ENCODE measurements at regions not wholly inside any gene's neighbourhood (a gene's known extent, or its start where the extent isn't known, plus 50 kb on each side); places are given as distances from the start of the nearest gene placed in this dataset.

- H3K27me3 ChIP-seq (ENCODE audit: insufficient read depth, low read length), result no peaks in the 10 kb centered on the region
- no peak overlapping the region for H4K8ac ChIP-seq (ENCODE audit: low read depth, low read length)
- WGBS (ENCODE audit: extremely low coverage, insufficient coverage, insufficient read length), result no CpG with 5 or more reads among the region's 1 CpG
- no peak overlapping the region for H3K4me3 ChIP-seq (ENCODE audit: low read depth, low read length)
- H2AK5ac ChIP-seq (ENCODE audit: low read length), result no peak overlapping the region
- H3K4ac ChIP-seq (ENCODE audit: low read depth, low read length), result no peak overlapping the region
- H2BK5ac ChIP-seq (ENCODE audit: low read depth, low read length, poor library complexity), result no peak overlapping the region
- no peak overlapping the region for H3K18ac ChIP-seq (ENCODE audit: low read length)
- no peak overlapping the region for H4K91ac ChIP-seq (ENCODE audit: low read depth, low read length)
- H2BK120ac ChIP-seq (ENCODE audit: insufficient read depth, low read length, poor library complexity), result no peak overlapping the region
- H3K14ac ChIP-seq (ENCODE audit: low read length), result no peak overlapping the region
- no peak overlapping the region for H3K4me2 ChIP-seq (ENCODE audit: low read length)
- H2AFZ ChIP-seq (ENCODE audit: insufficient read depth, low read length, poor library complexity), result no peak overlapping the region
- H3K4me1 ChIP-seq (ENCODE audit: control insufficient read depth in 1 of 2, insufficient read depth in 2 of 2, low read length in 2 of 2), result no peaks in the 10 kb centered on the region
- H4K12ac ChIP-seq (ENCODE audit: low read depth, low read length), result no peak overlapping the region
- no peak overlapping the region for H3K9ac ChIP-seq (ENCODE audit: low read length)
- no peak overlapping the region for H2BK12ac ChIP-seq (ENCODE audit: low read length)
- DNase-seq, result no peak
- no peaks in the 10 kb centered on the region for H3K79me2 ChIP-seq (ENCODE audit: control insufficient read depth, insufficient read depth, low read length, poor library complexity)
- no peak overlapping the region for H3K23ac ChIP-seq (ENCODE audit: low read length)
- no peaks in the 10 kb centered on the region for H3K79me1 ChIP-seq (ENCODE audit: low read length)
- no peaks in the 10 kb centered on the region for H3K36me3 ChIP-seq (ENCODE audit: control insufficient read depth in 1 of 2, insufficient read depth in 2 of 2, low read length in 2 of 2)
- no peak overlapping the region for H3K27ac ChIP-seq (ENCODE audit: low read depth, low read length)
- H3K9me3 ChIP-seq (ENCODE audit: insufficient read depth, low read depth, low read length), result no peaks in the 10 kb centered on the region
These were observed 237.0 kb upstream of the GRAMD2B start for GRCh38 chr5:126186210-126186609.

GRCh38 chr5:126188804-126189203, 234.4 kb upstream of the GRAMD2B start:
- no peak overlapping the region for H3K23ac ChIP-seq (ENCODE audit: low read length)
- no peak overlapping the region for H3K18ac ChIP-seq (ENCODE audit: low read length)
- H2BK12ac ChIP-seq (ENCODE audit: low read length), result no peak overlapping the region
- H4K8ac ChIP-seq (ENCODE audit: low read depth, low read length), result no peak overlapping the region
- H4K91ac ChIP-seq (ENCODE audit: low read depth, low read length), result no peak overlapping the region
- H3K9ac ChIP-seq (ENCODE audit: low read length), result no peak overlapping the region
- no peak overlapping the region for H2BK120ac ChIP-seq (ENCODE audit: insufficient read depth, low read length, poor library complexity)
- H3K4ac ChIP-seq (ENCODE audit: low read depth, low read length), result no peak overlapping the region
- H2AK5ac ChIP-seq (ENCODE audit: low read length), result no peak overlapping the region
- no peaks in the 10 kb centered on the region for H3K79me1 ChIP-seq (ENCODE audit: low read length)
- no peak overlapping the region for H2BK5ac ChIP-seq (ENCODE audit: low read depth, low read length, poor library complexity)
- H3K79me2 ChIP-seq (ENCODE audit: control insufficient read depth, insufficient read depth, low read length, poor library complexity), result no peaks in the 10 kb centered on the region
- WGBS (ENCODE audit: extremely low coverage, insufficient coverage, insufficient read length), result no CpG with 5 or more reads among the region's 2 CpGs
- no peak overlapping the region for H2AFZ ChIP-seq (ENCODE audit: insufficient read depth, low read length, poor library complexity)
- DNase-seq, result no peak
- H3K36me3 ChIP-seq (ENCODE audit: control insufficient read depth in 1 of 2, insufficient read depth in 2 of 2, low read length in 2 of 2), result no peaks in the 10 kb centered on the region
- no peak overlapping the region for H3K27ac ChIP-seq (ENCODE audit: low read depth, low read length)
- no peaks in the 10 kb centered on the region for H3K4me1 ChIP-seq (ENCODE audit: control insufficient read depth in 1 of 2, insufficient read depth in 2 of 2, low read length in 2 of 2)
- no peak overlapping the region for H3K14ac ChIP-seq (ENCODE audit: low read length)
- no peak overlapping the region for H3K4me3 ChIP-seq (ENCODE audit: low read depth, low read length)
- no peak overlapping the region for H3K4me2 ChIP-seq (ENCODE audit: low read length)
- no peaks in the 10 kb centered on the region for H3K9me3 ChIP-seq (ENCODE audit: insufficient read depth, low read depth, low read length)
- no peak overlapping the region for H4K12ac ChIP-seq (ENCODE audit: low read depth, low read length)
- H3K27me3 ChIP-seq (ENCODE audit: insufficient read depth, low read length), result no peaks in the 10 kb centered on the region

GRCh38 chr5:126189231-126189630, 234.0 kb upstream of the GRAMD2B start:
- no peak overlapping the region for H2AK5ac ChIP-seq (ENCODE audit: low read length)
- H4K12ac ChIP-seq (ENCODE audit: low read depth, low read length), result no peak overlapping the region
- H2AFZ ChIP-seq (ENCODE audit: insufficient read depth, low read length, poor library complexity), result no peak overlapping the region
- no peaks in the 10 kb centered on the region for H3K36me3 ChIP-seq (ENCODE audit: control insufficient read depth in 1 of 2, insufficient read depth in 2 of 2, low read length in 2 of 2)
- H3K9ac ChIP-seq (ENCODE audit: low read length), result no peak overlapping the region
- no peak overlapping the region for H2BK120ac ChIP-seq (ENCODE audit: insufficient read depth, low read length, poor library complexity)
- no peaks in the 10 kb centered on the region for H3K9me3 ChIP-seq (ENCODE audit: insufficient read depth, low read depth, low read length)
- no peak overlapping the region for H3K4me3 ChIP-seq (ENCODE audit: low read depth, low read length)
- no peak overlapping the region for H3K14ac ChIP-seq (ENCODE audit: low read length)
- no peak overlapping the region for H3K4ac ChIP-seq (ENCODE audit: low read depth, low read length)
- H4K91ac ChIP-seq (ENCODE audit: low read depth, low read length), result no peak overlapping the region
- H3K27me3 ChIP-seq (ENCODE audit: insufficient read depth, low read length), result no peaks in the 10 kb centered on the region
- no peaks in the 10 kb centered on the region for H3K79me2 ChIP-seq (ENCODE audit: control insufficient read depth, insufficient read depth, low read length, poor library complexity)
- no peaks in the 10 kb centered on the region for H3K4me1 ChIP-seq (ENCODE audit: control insufficient read depth in 1 of 2, insufficient read depth in 2 of 2, low read length in 2 of 2)
- H3K18ac ChIP-seq (ENCODE audit: low read length), result no peak overlapping the region
- no peak overlapping the region for H2BK12ac ChIP-seq (ENCODE audit: low read length)
- WGBS (ENCODE audit: extremely low coverage, insufficient coverage, insufficient read length), result no CpG with 5 or more reads among the region's 5 CpGs
- no peak overlapping the region for H3K4me2 ChIP-seq (ENCODE audit: low read length)
- no peak overlapping the region for H3K23ac ChIP-seq (ENCODE audit: low read length)
- H4K8ac ChIP-seq (ENCODE audit: low read depth, low read length), result no peak overlapping the region
- H3K79me1 ChIP-seq (ENCODE audit: low read length), result no peaks in the 10 kb centered on the region
- no peak for DNase-seq
- no peak overlapping the region for H2BK5ac ChIP-seq (ENCODE audit: low read depth, low read length, poor library complexity)
- no peak overlapping the region for H3K27ac ChIP-seq (ENCODE audit: low read depth, low read length)

GRCh38 chr5:126189862-126190261, 233.3 kb upstream of the GRAMD2B start:
- Histone ChIP-seq H3K14ac (ENCODE audit: low read length) (no peak overlapping the region), H3K4me1 (ENCODE audit: control insufficient read depth in 1 of 2, insufficient read depth in 2 of 2, low read length in 2 of 2) (no peaks in the 10 kb centered on the region), H4K12ac (ENCODE audit: low read depth, low read length) (no peak overlapping the region), H3K4me3 (ENCODE audit: low read depth, low read length) (no peak overlapping the region), H3K4me2 (ENCODE audit: low read length) (no peak overlapping the region), H2AFZ (ENCODE audit: insufficient read depth, low read length, poor library complexity) (no peak overlapping the region), H4K91ac (ENCODE audit: low read depth, low read length) (no peak overlapping the region), H3K23ac (ENCODE audit: low read length) (no peak overlapping the region), H3K4ac (ENCODE audit: low read depth, low read length) (no peak overlapping the region), H3K9ac (ENCODE audit: low read length) (no peak overlapping the region), H3K27me3 (ENCODE audit: insufficient read depth, low read length) (no peaks in the 10 kb centered on the region), H2BK5ac (ENCODE audit: low read depth, low read length, poor library complexity) (no peak overlapping the region), H3K36me3 (ENCODE audit: control insufficient read depth in 1 of 2, insufficient read depth in 2 of 2, low read length in 2 of 2) (no peaks in the 10 kb centered on the region), H2BK120ac (ENCODE audit: insufficient read depth, low read length, poor library complexity) (no peak overlapping the region), H2BK12ac (ENCODE audit: low read length) (no peak overlapping the region), H3K79me2 (ENCODE audit: control insufficient read depth, insufficient read depth, low read length, poor library complexity) (no peaks in the 10 kb centered on the region), H3K9me3 (ENCODE audit: insufficient read depth, low read depth, low read length) (no peaks in the 10 kb centered on the region), H3K79me1 (ENCODE audit: low read length) (no peaks in the 10 kb centered on the region), H3K27ac (ENCODE audit: low read depth, low read length) (no peak overlapping the region), H2AK5ac (ENCODE audit: low read length) (no peak overlapping the region), H3K18ac (ENCODE audit: low read length) (no peak overlapping the region), H4K8ac (ENCODE audit: low read depth, low read length) (no peak overlapping the region)
- DNase-seq, result no peak
- WGBS (ENCODE audit: extremely low coverage, insufficient coverage, insufficient read length), result no CpG with 5 or more reads among the region's 4 CpGs
